GM19438 (cell line): ENCODE measurements at regions not wholly inside any gene's neighbourhood (a gene's known extent, or its start where the extent isn't known, plus 50 kb on each side); places are given as distances from the start of the nearest gene placed in this dataset.

Source experiments
- ATAC-seq: cut with Tn5 transposase; IDR thresholded peaks from one replicate; pipeline ENCODE4 v1.9.1; 2021; ENCODE audit warnings: low read depth; ENCODE audit not compliant: unreplicated experiment

- ATAC-seq, result no peak
Observed at GRCh38 chr10:83632701-83633100, 506.6 kb upstream of the GHITM start.

- ATAC-seq, result no peak
Observed at GRCh38 chr10:83633547-83633946, 505.8 kb upstream of the GHITM start.

GRCh38 chr10:83636826-83637225, 502.5 kb upstream of the GHITM start:
- ATAC-seq, result no peak

- ATAC-seq, result no peak
Observed at GRCh38 chr10:83647526-83647925, 491.8 kb upstream of the GHITM start.

DNA sequence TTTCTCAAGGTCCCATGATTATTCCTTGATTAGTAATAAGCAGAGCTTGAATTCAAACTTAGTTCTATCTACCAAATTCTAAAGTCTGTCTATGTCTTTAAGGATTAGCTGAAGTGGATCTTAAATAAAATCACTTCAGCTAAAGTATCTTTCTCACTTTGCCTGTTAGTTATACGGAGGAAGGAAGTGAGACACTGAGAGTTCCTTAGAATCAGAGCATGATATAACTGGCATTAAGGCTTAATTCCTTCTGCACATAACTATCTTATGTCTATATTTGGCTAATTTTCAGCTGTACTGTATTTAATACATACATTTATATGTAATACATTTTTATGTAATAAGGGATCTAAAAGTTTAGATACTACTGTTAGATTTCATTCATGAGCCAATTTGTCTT, 491.1 kb upstream of the GHITM start:
- no peak for ATAC-seq

GRCh38 chr10:83649471-83649870, 489.8 kb upstream of the GHITM start:
- ATAC-seq, result no peak

DNA sequence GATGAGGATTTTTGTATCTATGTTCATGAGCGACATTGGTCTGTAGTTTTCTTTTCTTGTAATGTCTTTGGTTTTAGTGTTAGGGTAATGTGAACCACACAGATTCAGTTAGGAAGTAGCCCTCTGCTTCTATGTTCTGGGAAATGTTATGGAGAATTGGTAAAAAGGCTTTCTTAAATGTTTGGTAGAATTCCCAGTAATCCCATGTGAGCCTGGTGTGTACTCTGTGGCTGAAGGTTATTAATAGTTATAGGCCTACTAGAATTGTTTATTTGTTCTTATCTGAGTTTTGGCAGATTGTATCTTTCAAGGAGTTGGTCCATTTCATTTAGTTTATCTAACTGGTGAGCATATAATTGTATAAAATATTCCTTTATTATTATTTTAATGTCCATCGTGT, 484.6 kb upstream of the GHITM start:
- ATAC-seq, result no peak

DNA sequence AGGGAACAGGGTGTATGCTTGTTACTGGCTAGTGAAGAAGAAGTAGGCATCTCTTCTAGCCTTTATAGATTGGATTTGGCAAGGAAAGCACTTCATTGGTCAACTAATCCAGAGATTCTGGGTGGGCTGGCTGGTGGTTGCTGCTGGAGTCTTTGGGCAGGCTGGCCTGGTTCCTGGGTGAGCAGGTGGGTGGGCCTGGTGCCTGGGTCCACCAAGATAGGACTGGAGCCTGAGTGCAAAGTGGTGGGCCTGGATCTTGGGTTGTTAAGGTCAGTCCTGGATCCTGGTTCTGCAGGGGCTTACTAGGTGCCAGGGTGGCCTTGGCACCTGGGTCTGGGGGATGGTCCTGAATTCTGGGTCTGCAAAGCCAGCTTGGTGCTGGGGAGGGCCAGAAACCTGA, 482.4 kb upstream of the GHITM start:
- ATAC-seq, result no peak

GRCh38 chr10:83657487-83657886, 481.8 kb upstream of the GHITM start:
- no peak for ATAC-seq

DNA sequence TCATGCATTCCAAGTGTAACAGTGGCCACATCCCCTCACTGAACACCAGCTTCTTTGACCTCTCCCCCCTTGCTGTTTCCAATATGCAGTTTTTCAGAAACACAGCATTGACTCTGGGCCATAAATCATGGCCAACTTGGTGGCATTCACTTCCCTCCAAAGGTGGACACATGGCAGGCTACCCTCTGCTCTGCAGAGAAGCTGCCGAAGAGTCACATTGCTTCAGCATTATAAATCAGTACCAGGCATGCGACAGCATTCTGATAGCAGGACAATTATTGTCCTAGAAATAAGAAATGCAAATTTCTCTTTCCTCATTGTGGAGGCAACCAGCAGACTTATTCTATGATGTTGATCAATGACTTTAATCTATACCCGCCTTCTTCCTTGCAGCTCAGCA, 475.4 kb upstream of the GHITM start:
- no peak for ATAC-seq

DNA sequence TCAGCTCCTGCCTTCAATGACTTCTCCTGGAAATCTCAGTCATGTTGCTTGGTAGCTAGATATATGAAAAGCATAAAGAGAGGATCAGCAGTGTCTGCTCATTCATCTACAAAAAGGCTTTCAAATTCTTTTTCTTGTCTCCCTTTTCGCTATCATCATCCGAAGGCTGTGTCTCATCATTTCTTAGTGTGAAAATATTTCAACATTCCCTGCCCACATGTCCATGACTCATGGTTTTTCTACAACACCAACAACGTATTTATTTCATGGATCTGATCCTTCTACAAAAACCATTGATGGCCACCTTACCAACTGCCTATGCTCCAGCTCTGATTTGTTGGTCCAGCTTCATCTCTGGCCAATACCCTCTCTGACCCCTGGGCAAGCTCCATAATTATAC, 472.5 kb upstream of the GHITM start:
- no peak for ATAC-seq

- no peak for ATAC-seq
Observed at GRCh38 chr10:83667594-83667993, 471.7 kb upstream of the GHITM start.

GRCh38 chr10:83673316-83673715, 466.0 kb upstream of the GHITM start:
- no peak for ATAC-seq

DNA sequence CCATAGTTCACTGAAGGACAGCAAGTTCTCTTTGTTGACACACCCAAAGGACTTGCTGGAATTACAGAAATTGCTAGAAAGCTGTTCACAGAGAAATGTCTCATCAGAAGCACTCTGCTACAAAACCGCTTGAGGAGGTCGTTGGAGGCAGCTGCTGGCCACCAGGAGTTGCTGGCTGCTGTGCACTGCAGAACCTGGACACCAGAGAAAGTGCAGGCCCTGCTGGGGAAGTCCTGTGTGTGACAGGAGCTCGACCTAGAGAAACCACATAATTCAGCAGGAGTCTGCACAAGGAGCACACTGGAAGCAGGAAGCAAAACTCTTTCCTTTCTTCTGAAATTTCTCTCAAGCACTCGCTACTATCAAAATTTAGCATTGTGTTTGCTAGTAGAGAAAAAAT, 461.5 kb upstream of the GHITM start:
- no peak for ATAC-seq

DNA sequence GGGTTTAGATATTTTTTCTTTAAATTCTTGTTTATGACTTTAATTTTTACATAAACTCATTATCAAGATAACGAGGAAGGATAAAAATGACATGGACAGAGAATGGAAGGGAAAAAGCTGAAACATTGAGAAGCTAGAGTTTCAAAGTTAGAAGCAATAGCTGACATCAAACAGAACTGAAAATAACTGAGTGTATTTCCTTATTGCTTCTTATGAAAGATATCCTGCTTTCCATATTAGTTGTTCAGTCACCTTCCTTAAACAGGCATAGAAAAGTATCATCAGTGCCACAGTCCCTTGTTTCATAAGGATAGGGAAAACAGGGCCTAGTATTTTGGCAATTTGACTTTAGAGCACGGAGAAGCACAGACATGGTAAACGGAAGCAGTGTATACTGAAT, 460.5 kb upstream of the GHITM start:
- ATAC-seq, result no peak

- peak; percentile 99 for ATAC-seq
Observed at GRCh38 chr10:83680470-83680891, 458.8 kb upstream of the GHITM start.

GRCh38 chr10:83682414-83682813, 456.9 kb upstream of the GHITM start:
- ATAC-seq, result no peak

- no peak for ATAC-seq
Observed at GRCh38 chr10:83685458-83685857, 453.9 kb upstream of the GHITM start.

- ATAC-seq, result no peak
Observed at GRCh38 chr10:83691791-83692596, 447.3 kb upstream of the GHITM start.

DNA sequence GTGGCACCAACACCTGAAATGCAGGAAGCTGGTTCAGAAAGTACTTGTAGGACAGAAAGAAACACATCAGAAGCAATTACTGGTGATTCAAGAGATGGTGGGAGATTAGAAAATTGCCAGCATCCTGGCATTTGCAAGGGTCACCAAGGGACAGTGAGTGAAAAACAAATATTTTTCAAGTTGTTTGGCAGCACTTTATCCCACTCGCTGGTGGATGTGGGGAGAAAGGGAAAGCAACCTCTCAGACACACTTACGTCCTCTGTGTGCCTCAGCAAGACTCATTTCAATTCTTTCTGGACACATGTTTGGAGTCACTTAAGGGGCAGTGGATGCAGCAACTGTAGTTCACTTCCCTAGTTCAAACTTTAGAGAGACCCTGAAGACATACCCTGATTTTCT, 440.4 kb upstream of the GHITM start:
- no peak for ATAC-seq

GRCh38 chr10:83701799-83702198, 437.5 kb upstream of the GHITM start:
- ATAC-seq, result no peak

DNA sequence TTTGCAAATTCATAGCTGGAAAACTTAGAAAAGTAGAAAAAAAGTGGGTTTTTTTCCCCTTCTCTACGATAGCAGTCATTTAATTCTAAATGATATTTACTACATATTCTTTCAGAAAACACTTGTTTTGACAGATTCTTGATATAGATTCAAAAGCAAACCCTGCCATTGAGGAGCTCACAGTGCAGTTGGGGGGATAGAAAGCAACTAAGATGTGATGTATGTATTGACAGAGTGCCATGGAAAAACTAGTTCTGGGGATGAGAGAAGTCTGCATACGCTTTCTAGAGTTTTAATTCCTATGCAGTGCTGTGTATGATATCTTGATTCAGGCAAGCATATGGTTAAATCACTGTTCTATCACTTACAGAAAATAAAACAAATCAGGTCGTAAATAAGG, 436.6 kb upstream of the GHITM start:
- ATAC-seq, result no peak

GRCh38 chr10:83706120-83706519, 433.2 kb upstream of the GHITM start:
- no peak for ATAC-seq
